ENCODE measurements at regions not wholly inside any gene's neighbourhood (a gene's known extent, or its start where the extent isn't known, plus 50 kb on each side); places are given as distances from the start of the nearest gene placed in this dataset.
"Not testable (repeated sequence)": the region's sequence is repeated elsewhere in the genome, so short reads cannot be mapped to it uniquely, and the experiment has no call there.

DNA sequence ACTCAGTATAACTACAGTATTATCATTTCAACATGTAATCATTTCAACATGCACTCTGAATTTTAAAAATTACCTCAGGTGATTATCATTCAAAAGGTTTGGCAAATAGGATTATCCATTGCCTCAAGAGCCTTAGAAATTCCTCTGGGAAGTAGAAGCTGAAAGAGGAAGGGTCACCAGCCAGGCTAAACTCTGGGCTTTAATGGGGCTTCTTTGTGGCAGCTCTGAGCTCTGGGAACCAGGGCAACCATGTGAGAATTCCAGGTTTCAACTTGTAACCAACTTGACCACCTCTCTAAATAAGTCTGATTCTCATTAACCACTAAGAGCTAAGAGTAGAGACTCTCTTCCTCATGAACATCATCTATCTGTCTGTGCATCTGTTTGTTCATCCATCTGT lies 117.2 kb upstream of the MED14 start:
- DNase-seq (ENCODE audit: low read depth in 4 of 4, low spot score in 1 of 4), result no peak

DNA sequence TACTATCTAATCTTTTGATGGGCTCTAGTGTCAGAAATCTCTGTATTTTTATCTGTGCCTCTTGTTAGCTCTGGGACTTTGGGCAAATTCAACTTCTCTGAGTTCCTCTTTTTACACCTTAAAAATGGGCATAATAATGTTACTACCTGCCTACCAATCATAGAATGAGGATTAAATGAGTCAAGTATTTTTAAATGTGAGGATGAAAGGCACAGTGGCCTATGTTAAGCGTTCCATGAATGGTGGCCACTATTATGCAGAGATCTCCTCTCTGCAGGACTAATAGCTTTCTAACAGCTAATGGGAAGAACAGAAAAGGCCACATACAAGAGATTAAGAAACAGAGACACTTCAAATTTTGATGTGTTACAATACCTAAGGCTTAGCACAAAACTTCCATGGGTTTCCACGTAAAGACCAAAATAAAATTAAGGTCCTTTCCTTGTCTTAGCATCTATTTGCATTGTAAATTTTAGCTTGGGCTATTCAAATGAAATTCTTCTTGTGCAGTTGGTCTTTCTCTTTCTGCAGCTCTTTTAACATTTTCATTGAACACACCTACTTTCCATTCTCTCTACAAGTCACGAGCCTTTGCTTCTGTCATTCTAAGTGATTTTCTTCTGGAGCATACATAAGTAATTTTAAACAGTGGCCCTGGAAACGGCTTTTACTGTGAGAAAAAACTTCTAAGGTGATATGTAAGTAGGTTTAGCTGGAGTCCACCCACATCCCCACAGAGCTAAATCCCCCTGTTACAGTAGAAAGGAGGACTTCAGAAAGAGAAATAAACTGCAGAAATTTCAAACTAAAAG lies 117.9 kb upstream of the MED14 start:
- DNase-seq (ENCODE audit: low read depth in 4 of 4, low spot score in 1 of 4), result no peak

DNA sequence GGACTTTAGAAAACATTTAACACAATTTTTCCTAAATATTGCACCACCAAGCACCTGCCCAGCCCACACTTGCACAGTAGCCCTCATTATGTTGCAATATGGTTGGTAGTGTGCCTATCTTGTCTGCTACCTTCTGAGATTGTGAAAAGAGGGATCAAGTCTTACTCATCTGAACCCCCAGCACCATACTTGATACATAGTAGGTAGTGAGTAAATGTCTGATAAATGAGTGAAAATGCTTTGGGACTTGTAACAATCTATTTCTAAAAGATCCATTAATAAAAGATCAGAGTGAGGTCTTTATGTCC lies 118.4 kb upstream of the MED14 start:
- DNase-seq (ENCODE audit: low read depth in 4 of 4, low spot score in 1 of 4), result no peak

DNA sequence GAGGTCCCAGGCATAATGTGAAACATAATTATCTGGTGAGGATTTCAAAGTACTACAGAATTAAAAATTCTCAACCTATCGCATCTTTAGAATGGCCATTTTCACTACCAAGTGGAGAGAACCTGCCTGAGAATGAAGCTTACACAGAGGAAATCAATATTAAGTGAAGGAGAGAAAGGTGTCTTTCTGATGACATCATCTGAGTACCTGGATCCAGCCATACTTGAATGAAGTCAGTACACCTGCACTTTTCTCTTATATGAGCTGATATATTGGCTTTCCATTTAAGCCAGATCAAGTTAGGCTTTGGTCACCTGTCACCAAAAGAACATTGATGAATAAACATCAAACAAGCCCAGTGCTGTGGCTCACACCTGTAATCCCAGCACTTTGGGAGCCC lies 118.9 kb upstream of the MED14 start:
- no peak for DNase-seq (ENCODE audit: low read depth in 4 of 4, low spot score in 1 of 4)

DNA sequence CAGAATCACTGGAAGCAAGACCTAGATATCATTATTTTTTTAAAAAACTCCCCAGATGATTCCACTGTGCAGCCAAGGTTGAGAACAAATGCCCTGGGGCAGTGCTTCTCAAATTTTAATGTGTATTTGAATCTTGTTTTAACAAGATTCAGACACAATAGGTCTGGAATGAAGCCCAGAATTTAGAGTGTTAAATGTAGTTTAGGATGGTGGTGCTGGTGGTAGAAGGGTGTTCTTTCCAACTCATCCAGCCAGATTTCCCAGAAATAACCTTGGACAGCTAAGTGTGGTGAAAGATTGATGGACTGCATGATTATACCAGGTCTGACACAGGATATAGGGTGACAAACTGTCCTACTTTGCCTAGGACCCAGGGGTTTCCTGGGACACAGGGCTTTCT lies 120.1 kb upstream of the MED14 start:
- no peak for DNase-seq (ENCODE audit: low read depth in 4 of 4, low spot score in 1 of 4)

DNA sequence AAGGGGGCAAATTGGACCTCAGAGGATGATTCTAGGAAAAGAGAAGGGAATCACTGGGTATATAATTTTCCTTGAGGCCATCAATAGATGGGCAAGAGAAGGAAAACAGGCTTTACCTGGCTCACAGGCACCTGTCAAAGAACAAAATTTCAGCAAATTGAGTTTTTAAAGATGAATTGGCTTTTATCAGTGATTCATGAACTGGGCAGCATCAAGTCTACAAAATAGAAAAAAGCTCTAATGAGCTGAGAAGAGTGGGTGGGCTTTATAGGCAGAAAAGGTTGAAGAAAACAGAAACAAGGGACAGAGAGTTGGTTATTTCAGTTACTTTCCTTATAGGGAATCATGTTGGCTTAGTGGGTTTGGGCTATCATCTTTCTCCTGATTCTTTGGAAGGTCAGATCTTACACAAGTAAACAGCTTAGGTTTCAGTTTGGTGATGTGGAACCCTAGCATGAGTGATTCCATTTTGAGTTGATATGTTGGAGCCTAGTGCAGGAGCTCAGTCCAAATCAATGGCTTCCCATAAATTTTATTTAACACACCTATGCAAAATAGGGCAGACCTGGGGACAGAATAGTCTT lies 120.7 kb upstream of the MED14 start:
- no peak for DNase-seq (ENCODE audit: low read depth in 4 of 4, low spot score in 1 of 4)

DNA sequence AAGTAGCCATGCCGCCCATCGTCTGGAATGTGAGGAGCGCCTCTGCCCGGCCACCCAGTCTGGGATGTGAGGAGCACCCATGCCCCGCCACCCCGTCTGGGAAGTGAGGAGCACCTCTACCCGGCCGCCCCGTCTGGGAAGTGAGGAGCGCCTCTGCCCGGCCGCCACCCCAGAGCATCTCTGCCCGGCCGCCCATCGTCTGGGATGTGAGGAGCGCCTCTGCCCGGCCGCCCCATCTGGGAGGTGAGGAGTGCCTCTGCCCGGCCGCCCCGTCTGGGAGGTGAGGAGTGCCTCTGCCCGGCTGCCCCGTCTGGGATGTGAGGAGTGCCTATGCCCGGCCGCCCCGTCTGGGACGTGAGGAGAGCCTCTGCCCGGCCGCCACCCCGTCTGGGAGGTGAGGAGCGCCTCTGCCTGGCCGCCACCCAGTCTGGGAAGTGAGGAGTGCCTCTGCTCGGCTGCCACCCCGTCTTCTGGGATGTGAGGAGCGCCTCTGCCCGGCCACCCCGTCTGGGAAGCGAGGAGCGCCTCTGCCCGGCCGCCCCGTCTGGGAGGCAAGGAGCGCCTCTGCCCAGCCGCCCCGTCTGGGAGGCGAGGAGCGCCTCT lies 126.7 kb upstream of the MED14 start:
- not testable (repeated sequence) for DNase-seq (ENCODE audit: low read depth in 4 of 4, low spot score in 1 of 4)

DNA sequence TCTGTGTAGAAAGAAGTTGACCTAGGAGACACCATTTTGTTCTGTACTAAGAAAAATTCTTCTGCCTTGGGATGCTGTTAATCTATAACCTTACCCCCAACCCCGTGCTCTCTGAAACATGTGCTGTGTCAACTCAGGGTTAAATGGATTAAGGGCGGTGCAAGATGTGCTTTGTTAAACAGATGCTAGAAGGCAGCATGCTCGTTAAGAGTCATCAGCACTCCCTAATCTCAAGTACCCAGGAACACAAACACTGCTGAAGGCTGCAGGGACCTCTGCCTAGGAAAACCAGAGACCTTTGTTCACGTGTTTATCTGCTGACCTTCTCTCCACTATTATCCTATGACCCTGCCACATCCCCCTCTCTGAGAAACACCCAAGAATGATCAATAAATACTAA lies 127.9 kb upstream of the MED14 start:
- not testable (repeated sequence) for DNase-seq (ENCODE audit: low read depth in 4 of 4, low spot score in 1 of 4)

DNA sequence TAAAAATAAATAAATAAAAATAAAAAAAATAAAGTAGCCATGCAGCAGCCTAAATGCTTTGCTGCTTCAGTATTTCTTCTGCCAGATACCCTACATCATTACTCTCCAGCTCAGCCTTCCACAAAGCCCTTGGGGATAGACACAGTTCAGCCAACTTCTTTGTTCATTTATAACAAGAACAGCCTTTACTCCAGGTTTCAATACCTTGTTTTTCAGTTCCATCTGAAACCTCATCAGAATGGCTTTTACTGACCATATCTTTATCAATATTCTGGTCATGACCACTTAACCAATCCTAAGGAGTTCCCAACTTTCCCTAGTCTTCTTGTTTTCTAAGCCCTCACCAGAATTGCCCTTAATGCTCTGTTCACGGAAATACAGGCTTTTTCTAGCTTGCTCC lies 128.3 kb upstream of the MED14 start:
- DNase-seq (ENCODE audit: low read depth in 4 of 4, low spot score in 1 of 4), result no peak

DNA sequence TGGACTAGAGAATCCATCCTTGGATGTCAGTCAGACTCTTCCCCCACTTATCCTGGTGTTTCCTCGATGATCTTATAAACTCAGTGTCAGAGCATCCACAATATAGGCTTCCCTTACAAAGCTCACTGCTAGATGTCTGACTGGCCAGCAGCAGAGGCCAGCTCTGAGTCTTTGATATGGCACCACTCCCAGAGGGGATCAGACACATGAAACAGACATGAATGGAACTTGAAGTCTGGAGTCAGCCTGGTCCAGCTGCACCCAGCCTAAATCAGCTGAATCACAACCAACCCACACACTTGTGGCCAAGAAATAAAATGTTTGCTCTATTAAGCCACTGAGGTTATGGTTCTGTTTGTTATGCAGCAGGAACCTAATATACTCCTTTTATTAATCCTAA lies 129.6 kb upstream of the MED14 start:
- no peak for DNase-seq (ENCODE audit: low read depth in 4 of 4, low spot score in 1 of 4)

DNA sequence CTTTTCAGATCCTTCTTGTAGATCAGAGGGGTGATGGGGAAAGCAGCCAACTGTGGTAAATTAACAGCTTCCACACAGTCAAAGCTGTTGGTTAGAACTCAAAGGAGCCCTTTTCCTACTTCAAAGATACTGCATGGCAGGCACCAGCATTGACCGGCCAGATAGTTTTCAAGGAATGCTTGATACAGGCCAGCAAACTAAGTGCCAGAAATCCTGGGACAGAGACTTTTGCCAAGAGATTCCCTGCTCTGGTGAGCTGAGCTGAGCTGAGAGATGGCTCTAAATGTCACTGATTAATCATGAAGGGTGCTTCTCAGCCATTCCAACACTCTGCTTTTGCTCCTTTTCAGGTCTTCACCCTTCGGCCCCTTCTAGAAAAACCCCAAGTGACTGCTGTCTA lies 131.6 kb upstream of the MED14 start:
- no peak for DNase-seq (ENCODE audit: low read depth in 4 of 4, low spot score in 1 of 4)

DNA sequence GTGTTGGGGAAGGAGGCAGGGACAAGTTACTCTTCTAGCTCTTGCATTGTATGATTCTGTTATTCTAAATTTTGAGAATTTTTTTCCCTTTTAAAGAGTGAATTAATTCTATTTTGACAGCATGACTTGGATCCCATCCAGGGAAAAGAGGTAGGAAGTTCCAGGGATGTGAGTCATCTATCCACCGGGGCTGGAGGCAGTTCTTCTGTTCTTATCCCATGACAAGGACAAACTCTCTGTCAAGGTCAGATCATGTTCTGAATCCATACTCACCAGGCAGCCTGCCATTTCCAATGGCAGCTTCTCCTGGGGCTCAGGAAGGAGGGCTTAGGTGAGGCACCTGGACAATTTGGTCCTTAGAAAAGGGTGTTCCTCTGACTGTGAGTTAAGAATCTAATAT lies 132.0 kb upstream of the MED14 start:
- DNase-seq (ENCODE audit: low read depth in 4 of 4, low spot score in 1 of 4), result no peak

DNA sequence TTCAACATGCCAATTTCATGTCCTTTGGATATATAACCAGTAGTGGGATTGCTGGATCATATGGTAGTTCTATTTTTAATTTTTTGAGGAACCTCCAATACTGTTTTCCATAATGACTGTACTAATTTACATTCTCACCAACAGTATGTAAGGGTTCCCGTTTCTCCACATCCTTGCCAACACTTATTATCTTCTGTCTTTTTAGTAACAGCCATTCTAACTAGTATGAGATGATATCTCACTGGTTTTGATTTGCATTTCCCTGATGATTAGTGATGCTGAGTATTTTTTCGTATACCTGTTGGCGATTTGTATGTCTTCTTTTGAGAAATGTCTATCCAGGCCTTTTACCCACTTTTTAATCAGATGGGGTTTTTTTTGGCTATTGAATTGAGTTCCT lies 133.5 kb upstream of the MED14 start:
- no peak for DNase-seq (ENCODE audit: low read depth in 4 of 4, low spot score in 1 of 4)

DNA sequence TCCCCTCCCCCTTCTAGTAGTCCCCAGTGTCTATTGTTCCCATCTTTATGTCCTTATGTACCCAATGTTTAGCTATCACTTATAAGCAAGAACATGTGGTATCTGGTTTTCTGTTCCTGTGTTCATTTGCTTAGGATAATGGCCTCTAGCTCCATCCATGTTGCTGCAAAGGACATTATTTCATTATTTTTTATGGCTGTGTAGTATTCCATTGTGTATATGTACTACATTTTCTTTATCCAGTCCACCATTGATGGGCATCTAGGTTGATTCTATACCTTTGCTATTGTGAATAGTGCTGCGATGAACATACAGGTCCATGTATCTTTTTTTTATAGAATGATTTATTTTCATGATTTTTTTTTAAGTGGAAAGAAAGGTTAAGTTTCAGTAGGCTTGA lies 135.6 kb upstream of the MED14 start:
- DNase-seq (ENCODE audit: low read depth in 4 of 4, low spot score in 1 of 4), result not testable (repeated sequence)

DNA sequence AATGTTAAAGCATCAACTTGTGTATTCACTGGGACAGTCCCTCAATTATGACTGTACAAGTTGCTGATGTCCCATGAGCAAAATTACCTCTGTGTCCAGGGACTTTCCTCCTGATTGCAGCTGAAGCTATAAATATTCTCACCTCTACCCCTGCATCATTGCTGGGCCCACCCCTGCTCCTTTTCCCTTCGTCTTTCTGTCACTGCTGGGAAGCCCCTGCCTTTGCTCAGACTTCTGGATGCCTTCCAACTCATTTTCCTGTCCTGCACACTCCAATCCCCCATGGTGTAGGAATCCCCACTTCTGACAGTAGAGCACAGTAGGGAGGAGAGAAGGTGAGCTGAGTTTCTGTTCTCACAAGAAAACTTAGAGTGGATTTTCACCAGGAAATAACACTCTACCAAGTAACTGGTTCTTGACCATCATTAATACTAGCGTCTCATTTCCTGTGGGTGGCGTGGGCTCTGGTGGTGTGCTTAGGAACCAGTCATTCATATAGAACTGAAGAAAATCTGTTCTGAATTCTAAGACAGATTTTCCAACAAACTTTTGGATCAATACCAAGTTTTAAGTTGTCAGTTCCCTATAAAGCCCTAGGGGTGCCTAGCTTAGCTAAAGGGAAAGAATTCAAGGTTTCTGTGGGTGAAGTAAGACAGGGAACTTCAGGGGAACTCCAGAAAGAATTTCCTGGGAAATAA lies 136.2 kb upstream of the MED14 start:
- peak in 1 of 4 experiments; percentile 6 for DNase-seq (ENCODE audit: low read depth in 4 of 4, low spot score in 1 of 4)

DNA sequence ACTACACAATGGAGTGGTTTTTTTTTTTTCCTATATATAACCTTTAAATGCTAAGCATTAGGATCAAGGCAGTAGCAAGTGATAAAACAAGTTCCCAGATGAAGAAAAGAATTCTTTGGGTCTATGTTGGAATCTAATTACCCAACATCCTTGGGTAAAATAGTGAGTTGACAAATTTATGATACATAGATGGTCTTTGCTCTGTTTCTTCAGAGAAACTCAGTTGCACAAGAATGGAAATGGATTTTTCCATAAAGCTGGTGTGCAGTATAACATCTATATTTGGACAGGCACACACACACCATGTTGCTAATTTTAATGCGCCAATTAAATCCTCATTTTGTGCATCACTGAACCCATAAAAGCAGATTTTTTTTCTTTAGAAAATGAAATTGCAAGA lies 137.0 kb upstream of the MED14 start:
- DNase-seq (ENCODE audit: low read depth in 4 of 4, low spot score in 1 of 4), result no peak

DNA sequence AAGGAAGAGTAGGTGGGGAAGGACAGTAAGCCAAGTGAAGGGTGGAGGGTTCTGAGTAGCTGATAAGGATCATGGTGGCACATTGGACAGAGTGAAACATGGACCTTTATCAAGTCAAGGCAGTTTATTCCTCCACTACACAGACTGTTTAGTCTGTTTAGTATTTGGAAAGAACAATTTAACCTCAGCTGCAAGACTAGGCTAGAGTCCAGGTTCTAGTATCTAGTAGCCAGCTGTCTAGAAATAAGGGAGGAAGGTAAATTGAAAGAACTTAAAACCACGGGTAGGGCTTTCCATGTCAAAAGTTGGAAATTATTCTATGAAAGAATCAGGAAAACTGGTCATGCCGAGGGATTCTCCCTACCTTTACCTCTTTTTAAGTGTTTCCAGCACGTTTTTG lies 140.1 kb upstream of the MED14 start:
- no peak for DNase-seq (ENCODE audit: low read depth in 4 of 4, low spot score in 1 of 4)

DNA sequence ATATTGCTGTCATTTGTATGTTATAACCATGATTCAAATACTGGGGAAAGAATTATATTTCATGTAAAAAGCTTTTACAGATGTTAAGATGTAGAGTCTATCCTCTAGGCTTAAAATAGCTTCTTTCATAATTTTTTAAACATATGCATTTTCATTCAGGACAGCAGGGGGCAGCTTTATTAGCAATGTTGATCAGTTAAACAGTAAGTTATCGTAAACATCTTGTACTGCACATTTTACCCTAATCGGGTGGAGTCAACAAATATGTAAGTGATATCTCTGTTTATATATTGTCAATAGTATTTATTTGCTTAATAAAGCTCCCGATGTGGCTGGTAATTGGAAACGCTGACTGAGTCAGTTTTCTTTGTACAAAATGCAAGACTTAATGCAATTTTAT lies 142.5 kb upstream of the MED14 start:
- no peak for DNase-seq (ENCODE audit: low read depth in 4 of 4, low spot score in 1 of 4)

DNA sequence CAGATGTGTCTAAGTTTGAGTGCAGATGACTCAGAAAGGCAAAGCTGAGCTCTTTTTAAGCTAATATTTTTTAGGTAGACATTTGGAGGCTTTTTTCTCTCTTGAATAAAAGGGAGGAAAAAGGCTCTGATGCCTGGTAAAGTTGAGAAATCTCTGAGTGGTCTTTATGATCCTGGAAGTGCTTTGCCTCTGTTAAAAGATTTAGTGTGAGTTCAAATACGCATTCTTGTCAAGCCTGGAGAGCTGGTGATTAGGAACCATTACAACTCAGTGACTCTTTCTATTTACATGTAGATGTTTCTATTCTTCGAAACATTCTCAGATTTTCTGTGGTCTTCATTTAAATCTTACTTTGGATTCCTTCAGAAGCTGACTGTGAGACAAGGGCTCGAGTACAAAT lies 143.4 kb upstream of the MED14 start:
- DNase-seq (ENCODE audit: low read depth in 4 of 4, low spot score in 1 of 4), result no peak

DNA sequence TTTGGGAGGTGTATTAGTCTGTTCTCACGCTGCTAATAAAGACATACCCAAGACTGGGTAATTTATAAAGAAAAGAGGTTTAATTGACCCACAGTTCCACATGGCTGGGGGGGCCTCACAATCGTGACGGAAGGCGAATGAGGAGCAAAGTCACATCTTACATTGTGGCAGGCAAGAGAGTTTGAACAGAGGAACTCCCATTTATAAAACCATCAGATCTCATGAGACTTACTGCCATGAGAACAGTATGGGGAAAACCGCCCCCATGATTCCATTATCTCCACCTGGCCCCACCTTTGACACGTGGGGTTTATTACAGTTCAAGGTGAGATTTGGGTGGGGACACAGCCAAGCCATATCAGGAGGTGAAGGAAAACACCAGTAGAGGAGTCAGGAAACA lies 143.8 kb upstream of the MED14 start:
- not testable (repeated sequence) for DNase-seq (ENCODE audit: low read depth in 4 of 4, low spot score in 1 of 4)

DNA sequence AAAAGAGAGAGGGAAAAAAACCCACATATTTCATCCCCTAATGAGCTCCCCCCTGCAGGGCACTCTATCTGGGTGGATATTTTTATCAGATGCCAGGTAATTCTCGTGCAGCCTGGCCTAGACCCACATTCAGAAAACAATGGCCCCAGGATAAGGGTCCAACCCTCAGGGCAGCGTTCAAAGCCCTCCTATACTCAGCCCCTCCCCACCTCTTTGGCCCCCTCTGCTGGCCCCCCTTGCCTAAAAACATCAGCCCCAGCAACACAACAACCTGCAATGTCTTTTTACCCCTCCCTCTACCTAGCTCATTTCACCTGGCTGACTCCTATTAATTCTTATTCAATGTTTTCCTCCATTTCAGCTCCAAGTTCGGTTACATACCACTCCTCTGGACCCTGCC lies 145.4 kb upstream of the MED14 start:
- DNase-seq (ENCODE audit: low read depth in 4 of 4, low spot score in 1 of 4), result no peak

DNA sequence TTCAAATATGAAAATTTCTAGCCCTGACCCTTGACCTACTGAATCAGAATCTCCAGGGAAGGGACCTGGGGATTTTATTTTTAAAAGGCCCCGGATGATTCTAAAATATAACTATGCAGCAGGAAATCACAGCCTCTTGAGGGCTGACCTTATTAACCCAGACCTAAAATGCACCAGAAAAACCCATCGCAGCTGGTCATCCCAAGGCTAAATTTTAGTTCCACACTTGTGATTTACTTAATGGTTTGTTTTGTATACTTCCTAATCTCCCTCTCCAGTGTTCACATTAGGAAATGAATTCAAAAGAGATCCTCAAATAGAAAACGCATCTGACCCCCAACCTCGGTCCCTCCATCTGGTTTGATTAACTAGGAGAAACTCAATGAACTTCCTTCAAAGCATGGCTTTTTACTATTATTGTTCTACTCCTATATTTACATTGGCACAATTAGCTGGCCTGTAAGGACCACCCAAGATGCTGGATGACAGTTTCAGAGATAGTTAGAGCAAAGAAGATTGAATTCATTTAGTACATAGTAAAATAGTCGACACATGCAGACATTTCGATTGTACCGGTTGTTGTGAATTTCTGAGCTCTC lies 147.8 kb upstream of the MED14 start:
- DNase-seq (ENCODE audit: low read depth in 4 of 4, low spot score in 1 of 4), result no peak

All from stimulated activated CD4-positive, alpha-beta T cell treated with anti-CD3 and anti-CD28 coated beads, Interleukin-1b, Interleukin-23, amount 100 ng/mL, for 24 hours (primary cell).